NB4 (cell line): ENCODE measurements at regions not wholly inside any gene's neighbourhood (a gene's known extent, or its start where the extent isn't known, plus 50 kb on each side); places are given as distances from the start of the nearest gene placed in this dataset.

Experiments used
- DNase-seq: peaks from one replicate; pipeline ENCODE4 v3.0.0; 2010; ENCODE audit warnings: low read depth
- H3K4me3 ChIP-seq: one replicate; pipeline ENCODE4 v1.5.1; 2011; ENCODE audit warnings: mild to moderate bottlenecking, low read depth, low read length, moderate library complexity
- MAX ChIP-seq: IDR thresholded peaks from 2 replicates; pipeline ENCODE4 v1.6.1; 2011; ENCODE audit warnings: low read depth, low read length
- MYC ChIP-seq: IDR thresholded peaks from 2 replicates; pipeline ENCODE4 v1.6.1; 2011; ENCODE audit warnings: low read depth, low read length
- POLR2A ChIP-seq: IDR thresholded peaks from 2 replicates; pipeline ENCODE4 v1.6.1; 2011; ENCODE audit warnings: mild to moderate bottlenecking; ENCODE audit not compliant: insufficient read length; ENCODE audit errors: extremely low read depth
- TF ChIP-seq, protein P1 (sequence below): IDR thresholded peaks from one replicate; pipeline ENCODE4 v1.5.1; 2012; ENCODE audit warnings: low read depth, low read length

DNA sequence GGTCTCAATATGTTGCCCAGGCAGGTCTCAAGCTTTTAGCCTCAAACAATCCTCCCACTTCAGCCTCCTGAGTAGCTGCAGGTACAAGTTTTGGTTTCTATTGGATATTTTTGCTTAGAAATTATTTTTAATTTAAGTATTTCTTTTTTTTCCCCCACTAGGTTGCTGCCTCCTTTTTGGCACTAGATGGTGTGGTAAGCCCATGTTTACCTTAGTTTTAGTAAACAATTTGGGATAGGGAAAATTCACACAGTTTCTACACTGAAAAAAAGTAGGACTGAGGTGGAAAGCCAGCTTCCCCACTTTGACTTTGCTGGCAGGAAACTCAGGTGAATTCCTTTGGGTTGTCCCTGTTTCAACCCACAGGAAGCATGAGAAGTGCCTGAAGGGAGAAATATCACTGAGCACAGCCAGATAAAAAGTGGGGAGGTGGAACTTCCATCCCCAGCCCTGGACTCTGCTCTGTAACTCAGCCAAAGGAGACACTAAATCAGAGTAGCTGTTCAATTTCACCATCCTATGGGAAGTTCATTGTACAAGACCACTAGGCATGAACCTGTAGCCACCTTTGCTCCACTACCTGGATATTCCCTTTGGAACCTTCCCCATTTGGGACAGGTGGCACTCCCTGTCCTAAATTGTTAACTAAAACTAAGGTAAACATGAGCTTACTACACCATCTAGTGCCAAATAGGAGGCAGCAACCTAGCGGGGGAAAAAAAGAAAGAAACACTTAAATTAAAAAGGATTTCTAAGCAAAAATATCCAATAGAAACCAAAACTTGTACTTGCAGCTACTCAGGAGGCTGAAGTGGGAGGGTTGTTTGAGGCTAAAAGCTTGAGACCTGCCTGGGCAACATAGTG is 154.4 kb upstream of the FAT3 start:
- no peak overlapping the region for H3K4me3 ChIP-seq
- DNase-seq, result no peak
- TF ChIP-seq, protein P1, sequence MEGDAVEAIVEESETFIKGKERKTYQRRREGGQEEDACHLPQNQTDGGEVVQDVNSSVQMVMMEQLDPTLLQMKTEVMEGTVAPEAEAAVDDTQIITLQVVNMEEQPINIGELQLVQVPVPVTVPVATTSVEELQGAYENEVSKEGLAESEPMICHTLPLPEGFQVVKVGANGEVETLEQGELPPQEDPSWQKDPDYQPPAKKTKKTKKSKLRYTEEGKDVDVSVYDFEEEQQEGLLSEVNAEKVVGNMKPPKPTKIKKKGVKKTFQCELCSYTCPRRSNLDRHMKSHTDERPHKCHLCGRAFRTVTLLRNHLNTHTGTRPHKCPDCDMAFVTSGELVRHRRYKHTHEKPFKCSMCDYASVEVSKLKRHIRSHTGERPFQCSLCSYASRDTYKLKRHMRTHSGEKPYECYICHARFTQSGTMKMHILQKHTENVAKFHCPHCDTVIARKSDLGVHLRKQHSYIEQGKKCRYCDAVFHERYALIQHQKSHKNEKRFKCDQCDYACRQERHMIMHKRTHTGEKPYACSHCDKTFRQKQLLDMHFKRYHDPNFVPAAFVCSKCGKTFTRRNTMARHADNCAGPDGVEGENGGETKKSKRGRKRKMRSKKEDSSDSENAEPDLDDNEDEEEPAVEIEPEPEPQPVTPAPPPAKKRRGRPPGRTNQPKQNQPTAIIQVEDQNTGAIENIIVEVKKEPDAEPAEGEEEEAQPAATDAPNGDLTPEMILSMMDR, result no peak
- TF ChIP-seq POLR2A (no peak), MAX (no peak), MYC (no peak)

- DNase-seq, result no peak
- TF ChIP-seq POLR2A, result no peak
- TF ChIP-seq MYC, result no peak
- no peak for TF ChIP-seq MAX
- TF ChIP-seq, protein P1, result no peak
Observed at GRCh38 chr11:92067016-92067415, 157.6 kb upstream of the FAT3 start.

DNA sequence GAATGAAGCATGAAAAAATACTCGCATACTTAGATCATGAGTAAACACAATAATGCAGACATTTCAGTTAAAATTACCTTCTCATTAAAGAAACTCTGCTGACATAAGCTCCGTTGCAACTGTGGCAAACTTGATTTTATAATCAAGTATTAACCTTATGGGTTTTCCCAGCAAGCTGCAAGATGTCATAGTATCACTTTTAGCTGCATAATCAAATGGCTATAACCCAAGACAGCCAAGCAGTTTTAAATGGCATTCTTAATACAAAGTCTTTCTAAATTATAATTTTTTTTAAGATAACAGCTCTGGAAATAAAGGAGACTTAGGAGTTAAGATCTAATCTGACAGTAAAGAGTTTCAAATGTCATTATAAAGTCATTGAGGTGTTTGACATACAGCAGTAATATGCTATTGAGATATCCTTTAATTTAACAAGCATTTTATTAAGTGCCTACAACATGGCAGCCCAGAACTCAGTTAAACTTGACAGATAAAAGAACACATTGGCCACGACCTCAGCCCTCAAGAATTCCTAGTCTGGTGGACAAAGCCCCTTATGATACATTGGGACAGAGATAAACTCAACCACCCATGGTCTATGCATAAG is 163.1 kb upstream of the FAT3 start:
- TF ChIP-seq POLR2A, result no peak
- no peak for TF ChIP-seq MAX
- TF ChIP-seq, protein P1, result no peak
- no peak for TF ChIP-seq MYC
- DNase-seq, result no peak
- no peak overlapping the region for H3K4me3 ChIP-seq

More at GRCh38 chr11:92067016-92067415, 157.6 kb upstream of the FAT3 start:
- H3K4me3 ChIP-seq, result no peak overlapping the region

GRCh38 chr11:92057849-92058442 is 166.7 kb upstream of the FAT3 start:
- no peak for DNase-seq
- TF ChIP-seq, protein P1, result no peak
- no peak for TF ChIP-seq POLR2A
- no peak for TF ChIP-seq MAX
- TF ChIP-seq MYC, result no peak
- H3K4me3 ChIP-seq, result no peak overlapping the region

DNA sequence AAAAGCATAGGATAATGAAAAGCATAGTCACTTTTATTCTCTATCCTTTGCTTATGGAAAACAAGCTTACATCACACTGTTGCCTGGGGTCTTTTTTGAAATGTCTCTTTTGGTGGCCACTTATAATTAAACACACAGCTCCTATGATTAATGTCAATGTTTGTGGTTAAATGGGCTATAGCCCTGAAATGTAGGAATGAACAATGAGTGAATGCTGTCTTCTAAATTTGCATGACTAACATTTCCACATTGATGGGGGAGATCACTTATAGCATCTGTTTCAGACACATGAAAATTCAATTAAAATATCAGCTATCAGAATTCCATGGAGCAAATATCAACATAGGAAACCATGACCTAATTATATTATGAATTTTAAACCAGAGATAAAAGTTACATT is 171.4 kb upstream of the FAT3 start:
- no peak for DNase-seq
- H3K4me3 ChIP-seq, result no peak overlapping the region
- no peak for TF ChIP-seq POLR2A
- TF ChIP-seq, protein P1, result no peak
- TF ChIP-seq MYC, result no peak
- TF ChIP-seq MAX, result no peak
